ENCODE measurements at regions not wholly inside any gene's neighbourhood (a gene's known extent, or its start where the extent isn't known, plus 50 kb on each side); places are given as distances from the start of the nearest gene placed in this dataset.
"Not testable (repeated sequence)": the region's sequence is repeated elsewhere in the genome, so short reads cannot be mapped to it uniquely, and the experiment has no call there.

- DNase-seq (ENCODE audit: low read depth), result no peak
These were observed 300.4 kb upstream of the POU1F1 start for GRCh38 chr3:87576752-87577151.

GRCh38 chr3:87575550-87575949, 299.2 kb upstream of the POU1F1 start:
- no peak for DNase-seq (ENCODE audit: low read depth)

- DNase-seq (ENCODE audit: low read depth), result no peak
These were observed 291.9 kb upstream of the POU1F1 start for GRCh38 chr3:87568331-87568730.

GRCh38 chr3:87564438-87564837, 288.1 kb upstream of the POU1F1 start:
- DNase-seq (ENCODE audit: low read depth), result no peak

GRCh38 chr3:87563712-87564111, 287.3 kb upstream of the POU1F1 start:
- no peak for DNase-seq (ENCODE audit: low read depth)

- DNase-seq (ENCODE audit: low read depth), result no peak
These were observed 282.1 kb upstream of the POU1F1 start for GRCh38 chr3:87558492-87558891.

- DNase-seq (ENCODE audit: low read depth), result no peak
These were observed 278.9 kb upstream of the POU1F1 start for GRCh38 chr3:87555290-87555689.

- no peak for DNase-seq (ENCODE audit: low read depth)
These were observed 276.7 kb upstream of the POU1F1 start for GRCh38 chr3:87553058-87553457.

GRCh38 chr3:87550892-87551291, 274.5 kb upstream of the POU1F1 start:
- DNase-seq (ENCODE audit: low read depth), result no peak

- no peak for DNase-seq (ENCODE audit: low read depth)
These were observed 272.8 kb upstream of the POU1F1 start for GRCh38 chr3:87549208-87549607.

- no peak for DNase-seq (ENCODE audit: low read depth)
These were observed 271.9 kb upstream of the POU1F1 start for GRCh38 chr3:87548271-87548670.

GRCh38 chr3:87546216-87546615, 269.8 kb upstream of the POU1F1 start:
- DNase-seq (ENCODE audit: low read depth), result no peak

- DNase-seq (ENCODE audit: low read depth), result not testable (repeated sequence)
These were observed 267.0 kb upstream of the POU1F1 start for GRCh38 chr3:87543408-87543807.

- DNase-seq (ENCODE audit: low read depth), result no peak
These were observed 265.3 kb upstream of the POU1F1 start for GRCh38 chr3:87541723-87542122.

GRCh38 chr3:87538722-87539121, 262.3 kb upstream of the POU1F1 start:
- not testable (repeated sequence) for DNase-seq (ENCODE audit: low read depth)

GRCh38 chr3:87509401-87509800, 233.0 kb upstream of the POU1F1 start:
- no peak for DNase-seq (ENCODE audit: low read depth)

GRCh38 chr3:87508921-87509320, 232.5 kb upstream of the POU1F1 start:
- DNase-seq (ENCODE audit: low read depth), result no peak

GRCh38 chr3:87507753-87508152, 231.4 kb upstream of the POU1F1 start:
- no peak for DNase-seq (ENCODE audit: low read depth)

- DNase-seq (ENCODE audit: low read depth), result peak; percentile 51
These were observed 227.6 kb upstream of the POU1F1 start for GRCh38 chr3:87503900-87504498.

GRCh38 chr3:87501076-87501475, 224.7 kb upstream of the POU1F1 start:
- DNase-seq (ENCODE audit: low read depth), result no peak

- DNase-seq (ENCODE audit: low read depth), result no peak
These were observed 222.1 kb upstream of the POU1F1 start for GRCh38 chr3:87498358-87499080.

GRCh38 chr3:87495938-87496337, 219.6 kb upstream of the POU1F1 start:
- DNase-seq (ENCODE audit: low read depth), result no peak

GRCh38 chr3:87494264-87494663, 217.9 kb upstream of the POU1F1 start:
- no peak for DNase-seq (ENCODE audit: low read depth)

- DNase-seq (ENCODE audit: low read depth), result no peak
These were observed 215.5 kb upstream of the POU1F1 start for GRCh38 chr3:87491843-87492242.

Data from fibroblast of the conjunctiva (primary cell).